ENCODE measurements at regions not wholly inside any gene's neighbourhood (a gene's known extent, or its start where the extent isn't known, plus 50 kb on each side); places are given as distances from the start of the nearest gene placed in this dataset.

DNA sequence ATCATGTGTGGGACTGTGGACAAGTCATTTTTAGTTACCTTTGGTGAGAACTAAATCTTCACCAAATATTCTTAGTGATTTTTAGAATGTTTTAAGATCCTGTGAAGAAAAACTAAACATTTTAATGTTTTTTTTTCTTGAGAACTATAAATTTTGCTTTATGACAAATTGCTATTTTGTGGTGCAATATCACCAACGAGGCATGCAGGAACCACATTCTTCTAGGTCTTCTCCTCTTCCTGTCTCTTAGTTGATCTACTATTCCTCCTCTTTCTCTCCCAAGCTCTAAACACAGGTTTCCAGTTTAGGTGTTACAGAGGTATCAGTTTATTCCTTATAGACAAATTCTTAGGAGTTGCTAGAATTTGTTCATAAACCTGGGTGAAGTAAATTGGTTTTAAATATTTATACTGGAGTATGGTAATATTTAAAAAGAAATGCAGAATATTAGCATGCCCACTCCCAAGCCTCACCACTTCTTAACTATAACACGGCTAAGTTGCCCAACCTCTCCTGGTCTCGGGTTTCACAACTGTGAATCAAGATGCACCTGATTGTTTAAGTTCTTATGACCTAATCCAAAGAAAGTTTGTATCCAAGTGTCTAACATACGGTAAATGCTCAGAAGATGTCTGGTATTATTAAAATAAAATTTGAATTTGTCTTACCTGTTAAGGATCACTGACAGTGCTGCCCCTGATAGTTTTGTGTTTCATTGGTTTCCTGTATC is 56.5 kb upstream of the CLNK start:
- POLR2A ChIA-PET = no interaction called here
- Histone ChIP-seq H3K4me2 (ENCODE audit: low read length) (no peak overlapping the region), H3K4me3 (replicated peaks in 1 of 2; ENCODE audit: low read depth in 1 of 2, low read length in 2 of 2) (no peak overlapping the region), H3K79me2 (ENCODE audit: insufficient read depth, low read length) (no peaks in the 10 kb centered on the region), H3K27ac (ENCODE audit: low read depth, low read length) (no peak overlapping the region), H3K9ac (ENCODE audit: low read length) (no peak overlapping the region), H3K36me3 (ENCODE audit: control insufficient read depth in 1 of 2, insufficient read depth in 2 of 2, low read length in 2 of 2) (no peaks in the 10 kb centered on the region), H3K27me3 (ENCODE audit: insufficient read depth, low read length) (no peaks in the 10 kb centered on the region), H3K9me2 (ENCODE audit: insufficient read depth) (no peaks in the 10 kb centered on the region; the same call in 1 of the 2 replicates), H2AFZ (ENCODE audit: low read depth, low read length, poor library complexity, severe bottlenecking) (no peak overlapping the region), H3K9me3 (ENCODE audit: control insufficient read depth in 1 of 2, insufficient read depth in 1 of 2, low read depth in 1 of 2, low read length in 2 of 2) (no peaks in the 10 kb centered on the region), H3K4me1 (ENCODE audit: control insufficient read depth in 1 of 2, insufficient read depth in 2 of 2, low read length in 2 of 2) (no peaks in the 10 kb centered on the region), H4K20me1 (ENCODE audit: insufficient read depth) (no peaks in the 10 kb centered on the region)
- intact Hi-C loops (cut with micrococcal nuclease) = no loop called here
- no TSS peak for BruUV-seq (replicated peaks)
- RAD21 ChIA-PET (ENCODE audit: low non-redundant PET in 1 of 2, low total read pairs in 2 of 2, uncharacterized antibody in 2 of 2, unreplicated experiment in 2 of 2) = no interaction called here
- CTCF ChIA-PET = no interaction called here
- no peak for ATAC-seq
- TF ChIP-seq YY1 (IDR thresholded peaks at IDR 0.05; ENCODE audit: extremely low read depth, insufficient replicate concordance, low read depth, low read length) (no peak), CEBPB (IDR thresholded peaks at IDR 0.05; ENCODE audit: low read depth) (no peak), JUND (IDR thresholded peaks at IDR 0.05) (no peak), SP1 (IDR thresholded peaks at IDR 0.05; ENCODE audit: low read depth) (no peak), FOSL1 (IDR thresholded peaks at IDR 0.05; ENCODE audit: low read depth) (no peak), EZH2phosphoT487 (IDR thresholded peaks at IDR 0.05; ENCODE audit: borderline replicate concordance) (no peak), TCF7L2 (IDR thresholded peaks at IDR 0.05; ENCODE audit: borderline replicate concordance, extremely low read depth, insufficient read depth, insufficient read length) (no peak), POLR2A (IDR thresholded peaks at IDR 0.05; ENCODE audit: borderline replicate concordance, extremely low read depth, insufficient read depth, insufficient read length) (no peak), ZFX (IDR thresholded peaks at IDR 0.05) (no peak), SIN3A (IDR thresholded peaks at IDR 0.05; ENCODE audit: low read depth) (no peak), POLR2AphosphoS5 (IDR thresholded peaks at IDR 0.05; ENCODE audit: low read depth, low read length) (no peak), ELF1 (IDR thresholded peaks at IDR 0.05; ENCODE audit: borderline replicate concordance, low read depth) (no peak), RAD21 (IDR thresholded peaks at IDR 0.05; ENCODE audit: low read depth) (no peak), EZH2 (IDR thresholded peaks at IDR 0.05) (no peak), CBX3 (IDR thresholded peaks at IDR 0.05; ENCODE audit: low read depth) (no peak), ZNF274 (IDR thresholded peaks at IDR 0.05; ENCODE audit: low read depth, low read length) (no peak)
- TF ChIP-seq, protein P1, sequence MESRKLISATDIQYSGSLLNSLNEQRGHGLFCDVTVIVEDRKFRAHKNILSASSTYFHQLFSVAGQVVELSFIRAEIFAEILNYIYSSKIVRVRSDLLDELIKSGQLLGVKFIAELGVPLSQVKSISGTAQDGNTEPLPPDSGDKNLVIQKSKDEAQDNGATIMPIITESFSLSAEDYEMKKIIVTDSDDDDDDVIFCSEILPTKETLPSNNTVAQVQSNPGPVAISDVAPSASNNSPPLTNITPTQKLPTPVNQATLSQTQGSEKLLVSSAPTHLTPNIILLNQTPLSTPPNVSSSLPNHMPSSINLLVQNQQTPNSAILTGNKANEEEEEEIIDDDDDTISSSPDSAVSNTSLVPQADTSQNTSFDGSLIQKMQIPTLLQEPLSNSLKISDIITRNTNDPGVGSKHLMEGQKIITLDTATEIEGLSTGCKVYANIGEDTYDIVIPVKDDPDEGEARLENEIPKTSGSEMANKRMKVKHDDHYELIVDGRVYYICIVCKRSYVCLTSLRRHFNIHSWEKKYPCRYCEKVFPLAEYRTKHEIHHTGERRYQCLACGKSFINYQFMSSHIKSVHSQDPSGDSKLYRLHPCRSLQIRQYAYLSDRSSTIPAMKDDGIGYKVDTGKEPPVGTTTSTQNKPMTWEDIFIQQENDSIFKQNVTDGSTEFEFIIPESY (IDR thresholded peaks at IDR 0.05; ENCODE audit: extremely low read depth, insufficient replicate concordance, low read length) = no peak
- TF ChIP-seq, protein P2, sequence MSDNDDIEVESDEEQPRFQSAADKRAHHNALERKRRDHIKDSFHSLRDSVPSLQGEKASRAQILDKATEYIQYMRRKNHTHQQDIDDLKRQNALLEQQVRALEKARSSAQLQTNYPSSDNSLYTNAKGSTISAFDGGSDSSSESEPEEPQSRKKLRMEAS (IDR thresholded peaks at IDR 0.05) = no peak
- DNase-seq (ENCODE audit: low read depth, low spot score) = no peak
